ENCODE measurements at regions not wholly inside any gene's neighbourhood (a gene's known extent, or its start where the extent isn't known, plus 50 kb on each side); places are given as distances from the start of the nearest gene placed in this dataset.

- TF ChIP-seq CTCF (conservative IDR thresholded peaks at IDR 0.05; ENCODE audit: low read depth, low read length), result no peak
- no peak for TF ChIP-seq EZH2phosphoT487 (IDR thresholded peaks at IDR 0.05; ENCODE audit: borderline replicate concordance, low read length)
- TF ChIP-seq EZH2 (IDR thresholded peaks at IDR 0.05; ENCODE audit: low read length, unreplicated experiment), result no peak
Observed at GRCh38 chr16:6498858-6499257, 833.8 kb upstream of the RBFOX1 start.
